Mesenchymal stem cell (in vitro differentiated cells and primary cell): ENCODE measurements at regions not wholly inside any gene's neighbourhood (a gene's known extent, or its start where the extent isn't known, plus 50 kb on each side); places are given as distances from the start of the nearest gene placed in this dataset.
"Not testable (repeated sequence)": the region's sequence is repeated elsewhere in the genome, so short reads cannot be mapped to it uniquely, and the experiment has no call there.

ENCODE experiments used
- DNase-seq: peaks from one replicate; pipeline ENCODE4 v3.0.0-alpha.2; 2013
- H2AFZ ChIP-seq: one replicate; pipeline ENCODE4 v1.6.1; 2013; ENCODE audit warnings: low read depth, mild to moderate bottlenecking, control low read depth, inconsistent platforms, low read length, moderate library complexity
- H2AK5ac ChIP-seq: 2 replicates; pipeline ENCODE4 v1.6.1; 2013; ENCODE audit warnings: low read length, moderate library complexity, mild to moderate bottlenecking, inconsistent platforms; ENCODE audit not compliant: severe bottlenecking
- H2BK120ac ChIP-seq: one replicate; pipeline ENCODE4 v1.6.1; 2013; ENCODE audit warnings: low read depth, mild to moderate bottlenecking, inconsistent platforms, low read length, moderate library complexity
- H2BK12ac ChIP-seq, 2 experiments: one replicate each; pipeline ENCODE4 v1.6.1; 2013; ENCODE audit warnings: inconsistent platforms in 2 of 2, low read length in 2 of 2, mild to moderate bottlenecking in 2 of 2, moderate library complexity in 2 of 2, control low read depth in 1 of 2
- H2BK15ac ChIP-seq: one replicate; pipeline ENCODE4 v1.6.1; 2013; ENCODE audit warnings: mild to moderate bottlenecking, low read depth, inconsistent platforms; ENCODE audit not compliant: poor library complexity, severe bottlenecking
- H2BK5ac ChIP-seq: 2 replicates; pipeline ENCODE4 v1.6.1; 2013; ENCODE audit warnings: low read depth, mild to moderate bottlenecking, low read length, control low read depth, inconsistent platforms; ENCODE audit not compliant: poor library complexity, severe bottlenecking
- H3K14ac ChIP-seq, 2 experiments: one replicate each; pipeline ENCODE4 v1.6.1; 2013; ENCODE audit warnings: inconsistent platforms in 2 of 2, low read length in 2 of 2, control low read depth in 1 of 2, mild to moderate bottlenecking in 1 of 2, moderate library complexity in 1 of 2
- H3K18ac ChIP-seq, 2 experiments: one replicate each; pipeline ENCODE4 v1.6.1; 2013; ENCODE audit warnings: inconsistent platforms in 2 of 2, low read length in 2 of 2, control low read depth in 1 of 2, low read depth in 1 of 2, mild to moderate bottlenecking in 1 of 2
- H3K23ac ChIP-seq, 2 experiments: one replicate each; pipeline ENCODE4 v1.6.1; 2013; ENCODE audit warnings: inconsistent platforms in 2 of 2, low read length in 2 of 2, mild to moderate bottlenecking in 2 of 2, moderate library complexity in 2 of 2, control low read depth in 1 of 2
- H3K27ac ChIP-seq: 2 replicates; pipeline ENCODE4 v1.5.1; 2013; ENCODE audit warnings: mild to moderate bottlenecking, moderate library complexity, low read length, control low read depth, inconsistent platforms; ENCODE audit not compliant: poor library complexity, severe bottlenecking
- H3K27me3 ChIP-seq, 2 experiments: 2 replicates each; pipeline versions ENCODE4 v1.6.1 to v1.7.0; 2013; ENCODE audit warnings: low read length in 2 of 2, mild to moderate bottlenecking in 2 of 2, moderate library complexity in 2 of 2, control low read depth in 1 of 2, inconsistent platforms in 1 of 2; ENCODE audit not compliant: control insufficient read depth in 1 of 2, insufficient read depth in 1 of 2
- H3K36me3 ChIP-seq, 2 experiments: 2 replicates each; pipeline versions ENCODE4 v1.6.1 to v1.7.0; 2013; ENCODE audit warnings: low read length in 2 of 2, control low read depth in 1 of 2, inconsistent platforms in 1 of 2, low read depth in 1 of 2, mild to moderate bottlenecking in 1 of 2; ENCODE audit not compliant: insufficient read depth in 2 of 2, control insufficient read depth in 1 of 2
- H3K4ac ChIP-seq, 2 experiments: one replicate each; pipeline ENCODE4 v1.6.1; 2013; ENCODE audit warnings: inconsistent platforms in 2 of 2, low read length in 2 of 2, mild to moderate bottlenecking in 2 of 2, moderate library complexity in 2 of 2, control low read depth in 1 of 2, low read depth in 1 of 2
- H3K4me1 ChIP-seq: 2 replicates; pipeline ENCODE4 v1.6.1; 2013; ENCODE audit warnings: low read depth, low read length, control low read depth; ENCODE audit not compliant: control insufficient read depth, insufficient read depth
- H3K4me2 ChIP-seq: 2 replicates; pipeline ENCODE4 v1.6.1; 2013; ENCODE audit warnings: low read length, mild to moderate bottlenecking, inconsistent platforms; ENCODE audit not compliant: poor library complexity, severe bottlenecking
- H3K4me3 ChIP-seq, 2 experiments: 2 replicates each; pipeline versions ENCODE4 v1.5.1 to v1.7.0; 2013; ENCODE audit warnings: low read length in 2 of 2, mild to moderate bottlenecking in 2 of 2, control low read depth in 1 of 2, low read depth in 1 of 2; ENCODE audit not compliant: insufficient read depth in 1 of 2
- H3K79me1 ChIP-seq: replicated peaks from 2 replicates; pipeline ENCODE4 v1.6.1; 2013; ENCODE audit warnings: mild to moderate bottlenecking, control low read depth, low read length, inconsistent platforms; ENCODE audit not compliant: poor library complexity, severe bottlenecking
- H3K9ac ChIP-seq: 2 replicates; pipeline ENCODE4 v1.7.0; 2013; ENCODE audit warnings: mild to moderate bottlenecking, low read length, moderate library complexity
- H3K9me3 ChIP-seq: 2 replicates; pipeline ENCODE4 v1.7.0; 2013; ENCODE audit warnings: mild to moderate bottlenecking, low read length; ENCODE audit not compliant: control insufficient read depth
- H4K8ac ChIP-seq: one replicate; pipeline ENCODE4 v1.6.1; 2013; ENCODE audit warnings: inconsistent platforms, mild to moderate bottlenecking, low read length, moderate library complexity
- H4K91ac ChIP-seq: one replicate; pipeline ENCODE4 v1.6.1; 2013; ENCODE audit warnings: mild to moderate bottlenecking, low read length, inconsistent platforms
- WGBS: methylation state at CpG from one replicate; pipeline ENCODE4 v1.1.7; 2013; ENCODE audit warnings: mixed read lengths; 5-methylcytosine and 5-hydroxymethylcytosine counted together

GRCh38 chr7:12929476-12930140, 242.2 kb downstream of the ARL4A start:
- no peak overlapping the region for H2AFZ ChIP-seq
- no peak overlapping the region for H2BK15ac ChIP-seq
- no peak overlapping the region for H2BK120ac ChIP-seq
- no peak overlapping the region for H3K4me2 ChIP-seq
- peak overlapping the region; percentile 28 for H3K27ac ChIP-seq
- H3K9ac ChIP-seq = no peak overlapping the region
- H3K4ac ChIP-seq = no peak overlapping the region
- no peak overlapping the region for H2BK12ac ChIP-seq
- no peaks in the 10 kb centered on the region for H3K36me3 ChIP-seq
- WGBS = no CpG with 5 or more reads among the region's 1 CpG
- H2AK5ac ChIP-seq = no peak overlapping the region
- no peaks in the 10 kb centered on the region for H3K9me3 ChIP-seq
- no peak for DNase-seq
- no peak overlapping the region for H3K4me3 ChIP-seq
- no peak overlapping the region for H3K18ac ChIP-seq
- no peak overlapping the region for H3K23ac ChIP-seq
- H3K27me3 ChIP-seq = no peaks in the 10 kb centered on the region
- H2BK5ac ChIP-seq = no peak overlapping the region
- no peak overlapping the region for H4K8ac ChIP-seq
- peaks cover 2% of the 10 kb centered on the region for H3K4me1 ChIP-seq
- no peak overlapping the region for H4K91ac ChIP-seq
- no peak overlapping the region for H3K14ac ChIP-seq
- H3K79me1 ChIP-seq = no peaks in the 10 kb centered on the region

GRCh38 chr7:12930534-12930933, 243.1 kb downstream of the ARL4A start:
- no peaks in the 10 kb centered on the region for H3K27me3 ChIP-seq
- H3K18ac ChIP-seq = no peak overlapping the region
- H3K36me3 ChIP-seq = no peaks in the 10 kb centered on the region
- no peak overlapping the region for H2BK12ac ChIP-seq
- no peak overlapping the region for H2AK5ac ChIP-seq
- no peak overlapping the region for H2BK5ac ChIP-seq
- H4K91ac ChIP-seq = no peak overlapping the region
- no CpG with 5 or more reads among the region's 2 CpGs for WGBS
- peaks cover 2% of the 10 kb centered on the region for H3K4me1 ChIP-seq
- no peak overlapping the region for H2AFZ ChIP-seq
- no peak overlapping the region for H3K14ac ChIP-seq
- H3K4me2 ChIP-seq = no peak overlapping the region
- H4K8ac ChIP-seq = no peak overlapping the region
- H3K9ac ChIP-seq = no peak overlapping the region
- no peaks in the 10 kb centered on the region for H3K79me1 ChIP-seq
- H3K4me3 ChIP-seq = no peak overlapping the region
- H2BK120ac ChIP-seq = no peak overlapping the region
- DNase-seq = peak; percentile 47
- H3K23ac ChIP-seq = no peak overlapping the region
- no peak overlapping the region for H3K4ac ChIP-seq
- no peaks in the 10 kb centered on the region for H3K9me3 ChIP-seq
- no peak overlapping the region for H2BK15ac ChIP-seq
- H3K27ac ChIP-seq = no peak overlapping the region

DNA sequence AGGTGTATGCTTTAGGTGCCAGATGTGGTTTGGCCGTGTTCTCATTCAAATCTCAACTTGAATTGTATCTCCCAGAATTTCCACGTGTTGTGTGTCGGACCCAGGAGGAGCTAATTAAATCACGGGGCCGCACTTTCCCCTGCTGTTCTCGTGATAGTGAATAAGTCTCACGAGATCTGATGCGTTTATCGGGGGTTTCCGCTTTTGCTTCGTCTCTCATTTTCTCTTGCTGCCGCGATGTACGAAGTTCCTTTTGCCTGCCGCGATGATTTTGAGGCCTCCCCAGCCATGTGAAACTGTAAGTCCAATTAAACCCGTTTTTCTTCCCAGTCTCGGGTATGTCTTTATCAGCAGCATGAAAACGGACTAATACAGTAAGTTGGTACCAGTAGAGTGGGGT, 244.0 kb downstream of the ARL4A start:
- H2AK5ac ChIP-seq, H4K91ac ChIP-seq, H2BK5ac ChIP-seq, H3K4me3 ChIP-seq, H4K8ac ChIP-seq, DNase-seq, H3K23ac ChIP-seq, H3K36me3 ChIP-seq, H2AFZ ChIP-seq, H3K27me3 ChIP-seq, H3K9ac ChIP-seq, H3K4ac ChIP-seq, H3K4me2 ChIP-seq, H3K4me1 ChIP-seq, H3K27ac ChIP-seq, H2BK15ac ChIP-seq, H3K79me1 ChIP-seq, H3K14ac ChIP-seq, H3K18ac ChIP-seq, H3K9me3 ChIP-seq, H2BK12ac ChIP-seq: not testable (repeated sequence)
- peak overlapping the region; percentile 34 for H2BK120ac ChIP-seq
- 94% methylated on average over 19 of the region's 19 CpGs for WGBS

GRCh38 chr7:12939694-12940093, 252.3 kb downstream of the ARL4A start:
- DNase-seq = no peak
- WGBS = 97% methylated on average over 11 of the region's 11 CpGs
- H3K4me3 ChIP-seq = no peak overlapping the region
- H3K4ac ChIP-seq = no peak overlapping the region
- no peaks in the 10 kb centered on the region for H3K4me1 ChIP-seq
- no peak overlapping the region for H3K27ac ChIP-seq
- no peak overlapping the region for H4K8ac ChIP-seq
- H3K27me3 ChIP-seq = no peaks in the 10 kb centered on the region
- H3K18ac ChIP-seq = no peak overlapping the region
- H2BK15ac ChIP-seq = no peak overlapping the region
- no peak overlapping the region for H2BK120ac ChIP-seq
- H2BK5ac ChIP-seq = no peak overlapping the region
- H3K4me2 ChIP-seq = no peak overlapping the region
- H2AK5ac ChIP-seq = no peak overlapping the region
- H3K9ac ChIP-seq = no peak overlapping the region
- no peak overlapping the region for H4K91ac ChIP-seq
- H3K79me1 ChIP-seq = no peaks in the 10 kb centered on the region
- no peaks in the 10 kb centered on the region for H3K36me3 ChIP-seq
- H3K14ac ChIP-seq = no peak overlapping the region
- H2AFZ ChIP-seq = no peak overlapping the region
- H3K23ac ChIP-seq = no peak overlapping the region
- H2BK12ac ChIP-seq = no peak overlapping the region
- peaks cover 8% of the 10 kb centered on the region for H3K9me3 ChIP-seq
